IPS-NIHi7 (cell line): ENCODE measurements at regions not wholly inside any gene's neighbourhood (a gene's known extent, or its start where the extent isn't known, plus 50 kb on each side); places are given as distances from the start of the nearest gene placed in this dataset.
A peak's percentile ranks its signal among the peaks of the same experiment; 100 is the strongest.
"Not testable (repeated sequence)": the region's sequence is repeated elsewhere in the genome, so short reads cannot be mapped to it uniquely, and the experiment has no call there.

Experiments used
- DNase-seq: peaks from one replicate; pipeline ENCODE4 v3.0.0; 2012; ENCODE audit warnings: mixed read lengths; ENCODE audit errors: extremely low spot score

- no peak for DNase-seq
These were observed 98.2 kb upstream of the TBC1D5 start for GRCh38 chr3:17840651-17841050.

- DNase-seq, result no peak
These were observed 97.7 kb upstream of the TBC1D5 start for GRCh38 chr3:17840126-17840525.

- DNase-seq, result no peak
These were observed 94.5 kb upstream of the TBC1D5 start for GRCh38 chr3:17836919-17837318.

GRCh38 chr3:17836092-17836491 lies 93.7 kb upstream of the TBC1D5 start:
- DNase-seq, result no peak

- no peak for DNase-seq
These were observed 91.5 kb upstream of the TBC1D5 start for GRCh38 chr3:17833786-17834559.

GRCh38 chr3:17832016-17832415 lies 89.6 kb upstream of the TBC1D5 start:
- no peak for DNase-seq

GRCh38 chr3:17831366-17831765 lies 88.9 kb upstream of the TBC1D5 start:
- no peak for DNase-seq

GRCh38 chr3:17830788-17831187 lies 88.4 kb upstream of the TBC1D5 start:
- no peak for DNase-seq

- DNase-seq, result no peak
These were observed 86.0 kb upstream of the TBC1D5 start for GRCh38 chr3:17828388-17828787.

GRCh38 chr3:17825298-17825697 lies 82.9 kb upstream of the TBC1D5 start:
- DNase-seq, result no peak

GRCh38 chr3:17823816-17824215 lies 81.4 kb upstream of the TBC1D5 start:
- DNase-seq, result no peak

GRCh38 chr3:17823036-17823435 lies 80.6 kb upstream of the TBC1D5 start:
- DNase-seq, result no peak

- DNase-seq, result no peak
These were observed 78.3 kb upstream of the TBC1D5 start for GRCh38 chr3:17820704-17821103.

- DNase-seq, result no peak
These were observed 77.8 kb upstream of the TBC1D5 start for GRCh38 chr3:17820275-17820674.

- not testable (repeated sequence) for DNase-seq
These were observed 75.5 kb upstream of the TBC1D5 start for GRCh38 chr3:17817973-17818372.

GRCh38 chr3:17817545-17817944 lies 75.1 kb upstream of the TBC1D5 start:
- DNase-seq, result no peak

GRCh38 chr3:17816839-17817238 lies 74.4 kb upstream of the TBC1D5 start:
- not testable (repeated sequence) for DNase-seq

- DNase-seq, result not testable (repeated sequence)
These were observed 69.9 kb upstream of the TBC1D5 start for GRCh38 chr3:17812328-17812727.

- DNase-seq, result no peak
These were observed 69.2 kb upstream of the TBC1D5 start for GRCh38 chr3:17811646-17812045.

- DNase-seq, result peak; percentile 31
These were observed 68.3 kb upstream of the TBC1D5 start for GRCh38 chr3:17810759-17811158.

- no peak for DNase-seq
These were observed 66.6 kb upstream of the TBC1D5 start for GRCh38 chr3:17808994-17809393.

- DNase-seq, result no peak
These were observed 64.4 kb upstream of the TBC1D5 start for GRCh38 chr3:17806876-17807275.

GRCh38 chr3:17806201-17806600 lies 63.8 kb upstream of the TBC1D5 start:
- DNase-seq, result no peak

GRCh38 chr3:17805461-17805940 lies 63.1 kb upstream of the TBC1D5 start:
- DNase-seq, result no peak
